Thyroid gland (tissue), 4 donors: ENCODE measurements at regions not wholly inside any gene's neighbourhood (a gene's known extent, or its start where the extent isn't known, plus 50 kb on each side); places are given as distances from the start of the nearest gene placed in this dataset.

ENCODE experiments used
- CTCF ChIP-seq, 6 experiments: fragments of 200-600 bp in 3 of 6; fragments of 450-650 bp in 3 of 6; sonication (generic) in 3 of 6; IDR thresholded peaks; one replicate each; pipeline ENCODE4 v1.5.1; 2016 to 2019; ENCODE audit warnings: antibody characterized with exemption in 6 of 6, mild to moderate bottlenecking in 2 of 6, inconsistent platforms in 1 of 6, moderate library complexity in 1 of 6
- POLR2A ChIP-seq, 2 donors: fragments of 450-650 bp; IDR thresholded peaks; one replicate each; pipeline ENCODE4 v1.6.1; 2017; ENCODE audit warnings: antibody characterized with exemption in 2 of 2, mild to moderate bottlenecking in 2 of 2, moderate library complexity in 1 of 2

GRCh38 chr14:101008196-101008595 is 104.7 kb upstream of the RTL1 start:
- TF ChIP-seq CTCF (IDR thresholded peaks at IDR 0.05) (no peak), POLR2A (IDR thresholded peaks at IDR 0.05) (no peak)
